ENCODE measurements at regions not wholly inside any gene's neighbourhood (a gene's known extent, or its start where the extent isn't known, plus 50 kb on each side); places are given as distances from the start of the nearest gene placed in this dataset.

DNA sequence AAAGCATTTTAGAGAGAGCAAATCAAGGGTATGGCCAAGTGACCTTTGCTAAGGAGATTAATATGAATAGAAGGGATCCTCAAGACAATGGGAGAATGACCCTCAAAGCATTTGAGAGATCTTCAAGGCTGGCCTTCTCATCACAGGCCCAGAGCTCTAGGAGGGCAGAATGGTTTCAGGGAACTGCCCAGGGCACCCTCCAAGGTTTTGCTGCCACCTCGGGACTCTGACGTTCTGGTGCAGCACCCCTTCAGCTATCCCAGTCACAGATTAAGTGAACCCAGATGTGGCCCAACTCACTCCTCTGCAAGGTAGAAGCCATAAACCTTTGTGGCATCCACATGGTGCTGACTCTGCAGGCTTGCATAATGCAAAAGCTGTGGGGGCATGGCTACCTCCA is 209.3 kb downstream of the TLE3 start:
- no TSS peak for BruUV-seq (replicated peaks)
- no peak overlapping the region for H2AFZ ChIP-seq
- H3K36me3 ChIP-seq (ENCODE audit: low read depth) = no peaks in the 10 kb centered on the region
- POLR2A ChIA-PET (ENCODE audit: unreplicated experiment) = no interaction called here
- no peaks in the 10 kb centered on the region for H4K20me1 ChIP-seq (ENCODE audit: insufficient read depth)
- H3K4me1 ChIP-seq (replicated peaks; ENCODE audit: insufficient read depth) = no peaks in the 10 kb centered on the region
- no peaks in the 10 kb centered on the region for H3K27me3 ChIP-seq (ENCODE audit: insufficient read depth, low read depth)
- H3K4me3 ChIP-seq = no peak overlapping the region
- no peaks in the 10 kb centered on the region for H3F3A ChIP-seq (ENCODE audit: insufficient read depth, low read depth)
- DNase-seq = no peak
- H3K27ac ChIP-seq = no peak overlapping the region
- no peaks in the 10 kb centered on the region for H3K9me2 ChIP-seq (ENCODE audit: insufficient read depth)
- H3K9me3 ChIP-seq (ENCODE audit: insufficient read depth, low read depth) = no peaks in the 10 kb centered on the region
- intact Hi-C loops (cut with micrococcal nuclease; ENCODE audit: unreplicated experiment) = no loop called here
- TF ChIP-seq EZH2 (IDR thresholded peaks at IDR 0.05; ENCODE audit: low read depth) = no peak
- TF ChIP-seq, protein P1, sequence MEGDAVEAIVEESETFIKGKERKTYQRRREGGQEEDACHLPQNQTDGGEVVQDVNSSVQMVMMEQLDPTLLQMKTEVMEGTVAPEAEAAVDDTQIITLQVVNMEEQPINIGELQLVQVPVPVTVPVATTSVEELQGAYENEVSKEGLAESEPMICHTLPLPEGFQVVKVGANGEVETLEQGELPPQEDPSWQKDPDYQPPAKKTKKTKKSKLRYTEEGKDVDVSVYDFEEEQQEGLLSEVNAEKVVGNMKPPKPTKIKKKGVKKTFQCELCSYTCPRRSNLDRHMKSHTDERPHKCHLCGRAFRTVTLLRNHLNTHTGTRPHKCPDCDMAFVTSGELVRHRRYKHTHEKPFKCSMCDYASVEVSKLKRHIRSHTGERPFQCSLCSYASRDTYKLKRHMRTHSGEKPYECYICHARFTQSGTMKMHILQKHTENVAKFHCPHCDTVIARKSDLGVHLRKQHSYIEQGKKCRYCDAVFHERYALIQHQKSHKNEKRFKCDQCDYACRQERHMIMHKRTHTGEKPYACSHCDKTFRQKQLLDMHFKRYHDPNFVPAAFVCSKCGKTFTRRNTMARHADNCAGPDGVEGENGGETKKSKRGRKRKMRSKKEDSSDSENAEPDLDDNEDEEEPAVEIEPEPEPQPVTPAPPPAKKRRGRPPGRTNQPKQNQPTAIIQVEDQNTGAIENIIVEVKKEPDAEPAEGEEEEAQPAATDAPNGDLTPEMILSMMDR (conservative IDR thresholded peaks at IDR 0.05) = no peak
- CTCF ChIA-PET = no interaction called here
- no peak overlapping the region for H3K4me2 ChIP-seq
- no peaks in the 10 kb centered on the region for H3K79me2 ChIP-seq (ENCODE audit: low read depth)

- POLR2A ChIA-PET (ENCODE audit: unreplicated experiment) = interaction anchor here (0.5 kb wide), 1 partner anchor 37 kb away, joined by 3 read pairs; no protein-coding TSS in a partner anchor
- Histone ChIP-seq H3K4me1 (replicated peaks; ENCODE audit: insufficient read depth) (no peaks in the 10 kb centered on the region), H3K27ac (no peak overlapping the region), H3K9me3 (ENCODE audit: insufficient read depth, low read depth) (no peaks in the 10 kb centered on the region), H3K36me3 (ENCODE audit: low read depth) (no peaks in the 10 kb centered on the region), H3F3A (ENCODE audit: insufficient read depth, low read depth) (no peaks in the 10 kb centered on the region), H4K20me1 (ENCODE audit: insufficient read depth) (no peaks in the 10 kb centered on the region), H3K9me2 (ENCODE audit: insufficient read depth) (no peaks in the 10 kb centered on the region), H3K27me3 (ENCODE audit: insufficient read depth, low read depth) (peaks cover 3% of the 10 kb centered on the region; the same call in 1 of the 2 replicates), H3K4me2 (no peak overlapping the region), H3K79me2 (ENCODE audit: low read depth) (no peaks in the 10 kb centered on the region), H2AFZ (no peak overlapping the region), H3K4me3 (no peak overlapping the region)
- CTCF ChIA-PET = no interaction called here
- TF ChIP-seq, protein P1 (conservative IDR thresholded peaks at IDR 0.05) = no peak
- no peak for TF ChIP-seq EZH2 (IDR thresholded peaks at IDR 0.05; ENCODE audit: low read depth)
- intact Hi-C loops (cut with micrococcal nuclease; ENCODE audit: unreplicated experiment) = no loop called here
- BruUV-seq (replicated peaks) = no TSS peak
- no peak for DNase-seq
These were observed 206.6 kb downstream of the TLE3 start for GRCh38 chr15:69891070-69891536.

DNA sequence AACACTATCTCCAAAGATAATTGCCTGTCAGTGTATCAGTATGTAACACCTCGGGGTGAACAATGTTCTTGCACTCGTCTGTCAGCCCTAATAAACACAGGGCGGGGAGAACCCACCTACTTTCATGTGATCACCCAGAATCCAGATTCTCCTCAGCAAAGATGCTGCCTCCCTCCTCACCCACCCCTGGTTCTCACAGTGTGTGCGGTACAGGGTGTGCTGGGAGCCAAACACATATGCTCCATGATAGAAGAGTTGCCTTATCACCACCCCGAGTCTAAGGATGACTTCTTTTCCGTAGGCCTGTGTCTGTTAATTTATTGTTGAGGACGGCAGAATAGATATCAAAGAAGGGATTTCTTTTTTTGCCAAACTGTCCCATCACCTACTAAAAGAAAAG is 206.1 kb downstream of the TLE3 start:
- BruUV-seq (replicated peaks) = no TSS peak
- H3K79me2 ChIP-seq (ENCODE audit: low read depth) = no peaks in the 10 kb centered on the region
- ChIA-PET CTCF (no interaction called here), POLR2A (ENCODE audit: unreplicated experiment) (no interaction called here)
- no peaks in the 10 kb centered on the region for H3K9me3 ChIP-seq (ENCODE audit: insufficient read depth, low read depth)
- no peaks in the 10 kb centered on the region for H3K4me1 ChIP-seq (replicated peaks; ENCODE audit: insufficient read depth)
- peaks cover 3% of the 10 kb centered on the region; the same call in 1 of the 2 replicates for H3K27me3 ChIP-seq (ENCODE audit: insufficient read depth, low read depth)
- no peak overlapping the region for H3K4me2 ChIP-seq
- intact Hi-C loops (cut with micrococcal nuclease; ENCODE audit: unreplicated experiment) = no loop called here
- no peaks in the 10 kb centered on the region for H3K9me2 ChIP-seq (ENCODE audit: insufficient read depth)
- TF ChIP-seq EZH2 (IDR thresholded peaks at IDR 0.05; ENCODE audit: low read depth) = no peak
- TF ChIP-seq, protein P1 (conservative IDR thresholded peaks at IDR 0.05) = no peak
- H4K20me1 ChIP-seq (ENCODE audit: insufficient read depth) = no peaks in the 10 kb centered on the region
- no peak overlapping the region for H3K4me3 ChIP-seq
- no peak for DNase-seq
- no peak overlapping the region for H3K27ac ChIP-seq
- H2AFZ ChIP-seq = no peak overlapping the region
- H3F3A ChIP-seq (ENCODE audit: insufficient read depth, low read depth) = no peaks in the 10 kb centered on the region
- H3K36me3 ChIP-seq (ENCODE audit: low read depth) = no peaks in the 10 kb centered on the region

Measured in PC-9 (cell line).